B cell (primary cell): ENCODE measurements at regions not wholly inside any gene's neighbourhood (a gene's known extent, or its start where the extent isn't known, plus 50 kb on each side); places are given as distances from the start of the nearest gene placed in this dataset.

Source experiments
- ATAC-seq: fragments of 200-7000 bp; cut with Tn5 transposase; one replicate; pipeline ENCODE4 v1.10.0; 2021; ENCODE audit warnings: low read depth, mild to moderate bottlenecking, moderate number of reproducible peaks, moderate library complexity
- CTCF ChIA-PET: fragments of 350-600 bp; sonication (Branson Sonifier 250); formaldehyde crosslinking; loops from one replicate; lab custom pipeline; 2021; ENCODE audit warnings: antibody characterized with exemption, inconsistent platforms; lab: Charles Lee
- POLR2A ChIA-PET: fragments of 350-600 bp; sonication (Branson Sonifier 250); formaldehyde crosslinking; loops from one replicate; lab custom pipeline; 2021; ENCODE audit warnings: antibody characterized with exemption; lab: Charles Lee
- DNase-seq: peaks from one replicate; pipeline ENCODE4 v3.0.0; 2013
- H2AFZ ChIP-seq: 2 replicates; pipeline ENCODE4 v1.6.1; 2012; ENCODE audit warnings: mild to moderate bottlenecking, low read depth, low read length; ENCODE audit not compliant: insufficient read depth, poor library complexity, severe bottlenecking
- H3K27ac ChIP-seq, 2 donors: 1 replicate in 1 of 2; 2 replicates in 1 of 2; pipeline ENCODE4 v1.5.1; 2012 to 2013; ENCODE audit warnings: low read length in 2 of 2, mild to moderate bottlenecking in 2 of 2, moderate library complexity in 1 of 2
- H3K27me3 ChIP-seq, 4 experiments: fragments of 200-600 bp in 1 of 4; sonication (generic) in 1 of 4; replicated peaks in 1 of 4; 1 replicate in 2 of 4; 2 replicates in 2 of 4; pipeline versions ENCODE4 v1.6.1 to v1.7.0; 2013 to 2016; ENCODE audit warnings: low read length in 3 of 4, mild to moderate bottlenecking in 2 of 4, mixed read lengths in 1 of 4, moderate library complexity in 1 of 4; ENCODE audit not compliant: insufficient read depth in 4 of 4, control insufficient read depth in 3 of 4; ENCODE audit errors: control extremely low read depth in 1 of 4
- H3K36me3 ChIP-seq, 2 experiments: replicated peaks in 1 of 2; 1 replicate in 1 of 2; 2 replicates in 1 of 2; pipeline versions ENCODE4 v1.6.1 to v1.7.1; 2013; ENCODE audit warnings: low read length in 1 of 2; ENCODE audit not compliant: insufficient read depth in 2 of 2, control insufficient read depth in 1 of 2; ENCODE audit errors: control extremely low read depth in 1 of 2, extremely low read depth in 1 of 2
- H3K4me1 ChIP-seq, 2 donors: fragments of 200-600 bp in 1 of 2; sonication (generic) in 1 of 2; 1 replicate in 1 of 2; 2 replicates in 1 of 2; pipeline versions ENCODE4 v1.5.1 to v1.6.1; 2013 to 2017; ENCODE audit warnings: low read length in 2 of 2; ENCODE audit not compliant: control insufficient read depth in 2 of 2, insufficient read depth in 2 of 2
- H3K4me2 ChIP-seq: replicated peaks from 2 replicates; pipeline ENCODE3; 2012; ENCODE audit warnings: mild to moderate bottlenecking, low read depth, low read length; ENCODE audit not compliant: poor library complexity, severe bottlenecking
- H3K4me3 ChIP-seq, 5 experiments: fragments of 200-600 bp in 1 of 5; sonication (generic) in 1 of 5; 1 replicate in 3 of 5; 2 replicates in 2 of 5; pipeline versions ENCODE4 v1.5.1 to v1.7.0; 2011 to 2016; ENCODE audit warnings: low read length in 4 of 5, mild to moderate bottlenecking in 4 of 5, low read depth in 2 of 5, control low read depth in 1 of 5, moderate library complexity in 1 of 5; ENCODE audit not compliant: insufficient read depth in 1 of 5; ENCODE audit errors: control extremely low read depth in 1 of 5, extremely low read depth in 1 of 5
- H3K79me2 ChIP-seq: fragments of 200-600 bp; sonication (generic); one replicate; pipeline ENCODE4 v1.6.0; 2016; ENCODE audit warnings: low read length; ENCODE audit not compliant: control insufficient read depth, insufficient read depth
- H3K9ac ChIP-seq: fragments of 200-600 bp; sonication (generic); 2 replicates; pipeline ENCODE4 v1.6.1; 2017; ENCODE audit warnings: mild to moderate bottlenecking, low read length, moderate library complexity
- H3K9me3 ChIP-seq, 3 donors: one replicate each; pipeline versions ENCODE4 v1.6.1 to v1.7.1; 2013; ENCODE audit warnings: low read length in 2 of 3; ENCODE audit not compliant: control insufficient read depth in 2 of 3, insufficient read depth in 1 of 3; ENCODE audit errors: control extremely low read depth in 1 of 3
- H4K20me1 ChIP-seq: 2 replicates; pipeline ENCODE4 v1.6.0; 2012; ENCODE audit warnings: mild to moderate bottlenecking, low read length; ENCODE audit not compliant: insufficient read depth, control insufficient read depth, poor library complexity, severe bottlenecking
- H3K27ac Mint-ChIP-seq: one replicate; pipeline ENCODE4 v1.8.0; 2021; ENCODE audit warnings: mixed read lengths
- H3K27me3 Mint-ChIP-seq: one replicate; pipeline ENCODE4 v1.8.0; 2021; ENCODE audit warnings: mixed read lengths
- H3K4me1 Mint-ChIP-seq: one replicate; pipeline ENCODE4 v1.8.0; 2021; ENCODE audit warnings: mixed read lengths
- H3K4me3 Mint-ChIP-seq: one replicate; pipeline ENCODE4 v1.8.0; 2021; ENCODE audit warnings: mixed read lengths
- H3K9me3 Mint-ChIP-seq: one replicate; pipeline ENCODE4 v1.8.0; 2022; ENCODE audit warnings: mixed read lengths; ENCODE audit not compliant: insufficient read depth
- CTCF ChIP-seq: fragments of 200-600 bp; IDR thresholded peaks from one replicate; pipeline ENCODE4 v1.8.0; 2022; ENCODE audit warnings: antibody characterized with exemption, mild to moderate bottlenecking
- EZH2 ChIP-seq: IDR thresholded peaks from 2 replicates; pipeline ENCODE4 v1.6.1; 2012; ENCODE audit warnings: borderline replicate concordance, low read depth, mild to moderate bottlenecking, moderate library complexity, low read length; ENCODE audit not compliant: insufficient read depth, poor library complexity, severe bottlenecking
- WGBS: methylation state at CpG from one replicate; pipeline ENCODE4 v1.1.5; 2013; ENCODE audit warnings: missing lambda C conversion rate; ENCODE audit not compliant: insufficient coverage; 5-methylcytosine and 5-hydroxymethylcytosine counted together
- intact Hi-C: fragments of 100-400 bp; cut with micrococcal nuclease; formaldehyde crosslinking; loops from one replicate; pipeline ENCODE4 v1.10.0; 2022

GRCh38 chr18:55101458-55101824 is 142.2 kb upstream of the CCDC68 start:
- no peak overlapping the region for H3K27ac ChIP-seq
- H3K36me3 ChIP-seq, result no peaks in the 10 kb centered on the region
- no peak for TF ChIP-seq CTCF
- no peak for TF ChIP-seq EZH2
- peaks cover 0 to 24% of the 10 kb centered on the region in 2 donors for H3K4me1 ChIP-seq
- Mint-ChIP-seq H3K27me3 (no peaks in the 10 kb centered on the region), H3K9me3 (no peaks in the 10 kb centered on the region), H3K27ac (peak overlapping the region; percentile 66), H3K4me3 (peak overlapping the region; percentile 38), H3K4me1 (peaks cover 28% of the 10 kb centered on the region)
- no peak overlapping the region for H3K9ac ChIP-seq
- no peak overlapping the region for H2AFZ ChIP-seq
- no peak for ATAC-seq
- POLR2A ChIA-PET, result no interaction called here
- DNase-seq, result no peak
- CTCF ChIA-PET, result no interaction called here
- H4K20me1 ChIP-seq, result no peaks in the 10 kb centered on the region
- H3K4me2 ChIP-seq, result no peak overlapping the region
- WGBS, result no CpG with 5 or more reads among the region's 2 CpGs
- no peak overlapping the region for H3K4me3 ChIP-seq
- H3K27me3 ChIP-seq, result no peaks in the 10 kb centered on the region
- intact Hi-C loops, result no loop called here
- H3K9me3 ChIP-seq, result no peaks in the 10 kb centered on the region
- H3K79me2 ChIP-seq, result no peaks in the 10 kb centered on the region

- H3K4me3 ChIP-seq, result no peak overlapping the region
- H3K4me2 ChIP-seq, result no peak overlapping the region
- DNase-seq (no peak), ATAC-seq (no peak)
- H3K27me3 Mint-ChIP-seq, result no peaks in the 10 kb centered on the region
- no peaks in the 10 kb centered on the region for H3K9me3 Mint-ChIP-seq
- H3K9ac ChIP-seq, result no peak overlapping the region
- H3K27ac ChIP-seq, result no peak overlapping the region
- no peaks in the 10 kb centered on the region for H3K9me3 ChIP-seq
- H3K4me1 ChIP-seq, result peaks cover 0 to 22% of the 10 kb centered on the region in 2 donors
- H3K27ac Mint-ChIP-seq, result no peak overlapping the region
- WGBS, result no CpG with 5 or more reads among the region's 3 CpGs
- CTCF ChIA-PET, result interaction anchor here (0.6 kb wide), 1 partner anchor 47 kb away, joined by 3 read pairs; no protein-coding TSS in a partner anchor
- TF ChIP-seq EZH2, result no peak
- TF ChIP-seq CTCF, result no peak
- H2AFZ ChIP-seq, result no peak overlapping the region
- no peaks in the 10 kb centered on the region for H3K27me3 ChIP-seq
- no peaks in the 10 kb centered on the region for H4K20me1 ChIP-seq
- peaks cover 27% of the 10 kb centered on the region for H3K4me1 Mint-ChIP-seq
- POLR2A ChIA-PET, result no interaction called here
- H3K36me3 ChIP-seq, result no peaks in the 10 kb centered on the region
- H3K79me2 ChIP-seq, result no peaks in the 10 kb centered on the region
- intact Hi-C loops, result no loop called here
- H3K4me3 Mint-ChIP-seq, result peak overlapping the region; percentile 27
Measured at GRCh38 chr18:55100817-55101457, 141.7 kb upstream of the CCDC68 start.
